Central memory CD8-positive, alpha-beta T cell (primary cell): ENCODE measurements at regions not wholly inside any gene's neighbourhood (a gene's known extent, or its start where the extent isn't known, plus 50 kb on each side); places are given as distances from the start of the nearest gene placed in this dataset.
"Not testable (repeated sequence)": the region's sequence is repeated elsewhere in the genome, so short reads cannot be mapped to it uniquely, and the experiment has no call there.

ENCODE experiments used
- ATAC-seq: fragments of 150-1000 bp; cut with Tn5 transposase; replicated peaks from 2 replicates; pipeline ENCODE4 v1.10.0; 2022; ENCODE audit warnings: mild to moderate bottlenecking, moderate FRiP score, moderate number of reproducible peaks; ENCODE audit not compliant: poor library complexity, severe bottlenecking; ENCODE audit errors: extremely low read depth
- DNase-seq, 2 donors: peaks; one replicate each; pipeline ENCODE4 v3.0.0; 2021; ENCODE audit warnings: low spot score in 2 of 2
- H3K27ac Mint-ChIP-seq: one replicate; pipeline ENCODE4 v1.8.0; 2022; ENCODE audit warnings: low read depth, mild to moderate bottlenecking, moderate library complexity, mixed read lengths
- H3K27me3 Mint-ChIP-seq: one replicate; pipeline ENCODE4 v1.8.0; 2022; ENCODE audit warnings: mixed read lengths
- H3K36me3 Mint-ChIP-seq: one replicate; pipeline ENCODE4 v1.8.0; 2022; ENCODE audit warnings: mild to moderate bottlenecking, moderate library complexity, mixed read lengths; ENCODE audit not compliant: insufficient read depth
- H3K4me1 Mint-ChIP-seq: one replicate; pipeline ENCODE4 v1.8.0; 2022; ENCODE audit warnings: mixed read lengths
- H3K4me3 Mint-ChIP-seq: one replicate; pipeline ENCODE4 v1.8.0; 2022; ENCODE audit warnings: mild to moderate bottlenecking, moderate library complexity, mixed read lengths
- H3K9me3 Mint-ChIP-seq: one replicate; pipeline ENCODE4 v1.8.0; 2022; ENCODE audit warnings: mixed read lengths

- H3K27me3 Mint-ChIP-seq = peaks cover 67% of the 10 kb centered on the region
- DNase-seq = no peak
- no peak overlapping the region for H3K27ac Mint-ChIP-seq
Measured at GRCh38 chr6:2611092-2611491, 139.6 kb downstream of the MYLK4 start.

DNA sequence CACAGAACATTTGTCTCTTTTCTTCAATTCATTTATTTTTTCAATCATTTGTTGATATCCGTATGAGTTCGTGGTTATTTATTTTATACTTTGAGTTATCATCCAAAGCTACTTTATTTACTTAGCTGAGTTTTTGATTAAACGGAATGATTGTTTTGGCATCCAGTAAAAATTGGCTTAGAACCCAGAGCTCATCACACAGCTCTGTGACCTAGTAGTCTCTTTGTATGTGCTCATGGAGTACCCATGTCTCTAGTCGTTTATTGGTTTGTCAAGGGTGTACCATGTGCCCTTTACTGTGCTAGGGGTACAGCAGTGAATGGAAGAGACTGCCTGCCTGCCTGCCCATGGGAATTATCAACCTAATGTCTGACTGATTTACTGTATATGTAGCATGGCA is 142.2 kb downstream of the MYLK4 start:
- Mint-ChIP-seq H3K27me3 (peaks cover 43% of the 10 kb centered on the region), H3K9me3 (no peaks in the 10 kb centered on the region), H3K36me3 (no peaks in the 10 kb centered on the region), H3K4me3 (no peak overlapping the region), H3K4me1 (no peaks in the 10 kb centered on the region), H3K27ac (no peak overlapping the region)
- DNase-seq = no peak
- ATAC-seq = no peak

More at GRCh38 chr6:2611092-2611491, 139.6 kb downstream of the MYLK4 start:
- Mint-ChIP-seq H3K4me1 (no peaks in the 10 kb centered on the region), H3K36me3 (no peaks in the 10 kb centered on the region), H3K4me3 (no peak overlapping the region), H3K9me3 (peaks cover 5% of the 10 kb centered on the region)
- no peak for ATAC-seq

GRCh38 chr6:2600363-2600762 is 150.4 kb downstream of the MYLK4 start:
- Mint-ChIP-seq H3K36me3 (peaks cover 1% of the 10 kb centered on the region), H3K4me1 (no peaks in the 10 kb centered on the region), H3K4me3 (no peak overlapping the region), H3K9me3 (no peaks in the 10 kb centered on the region), H3K27me3 (peaks cover 22% of the 10 kb centered on the region), H3K27ac (no peak overlapping the region)
- DNase-seq (no peak), ATAC-seq (no peak)

DNA sequence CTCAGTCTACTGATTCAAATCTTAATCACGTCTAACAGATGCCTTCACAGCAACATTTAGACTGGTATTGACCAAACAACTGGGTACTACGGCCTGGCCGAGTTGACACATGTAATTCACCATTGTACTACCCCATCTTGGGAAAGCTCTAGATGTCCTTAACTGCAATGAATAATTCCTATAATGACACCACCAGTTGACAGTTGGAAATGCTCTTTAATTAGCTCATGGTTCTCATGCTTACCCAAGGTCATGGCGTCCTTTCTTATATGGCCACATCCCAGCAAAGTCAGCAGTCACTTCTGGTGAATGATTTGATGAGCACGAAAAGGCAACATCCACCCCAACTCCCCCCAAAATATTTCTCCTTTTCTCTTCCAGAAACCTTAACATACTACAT is 150.9 kb downstream of the MYLK4 start:
- ATAC-seq = no peak

DNA sequence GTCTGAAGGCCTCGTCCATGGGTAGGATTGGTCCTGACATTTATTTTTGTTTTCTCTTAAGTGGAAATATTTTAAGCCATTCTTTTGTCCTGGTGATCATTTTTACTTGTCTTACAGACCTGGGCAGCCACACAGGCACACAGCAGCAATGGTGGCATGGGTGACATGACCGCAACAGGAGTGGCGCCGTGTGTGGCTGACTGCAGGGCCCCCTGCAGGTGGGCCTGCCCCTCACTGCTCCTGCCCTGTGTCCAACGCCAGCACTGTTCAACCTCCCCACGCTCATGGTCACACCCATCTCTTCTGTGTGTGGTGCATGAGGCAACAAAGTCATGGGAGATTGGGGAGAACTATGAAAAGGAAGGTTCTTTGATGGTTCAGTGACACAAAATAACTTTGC is 151.9 kb downstream of the MYLK4 start:
- H3K4me1 Mint-ChIP-seq = no peaks in the 10 kb centered on the region
- DNase-seq (no peak), ATAC-seq (no peak)
- no peak overlapping the region for H3K27ac Mint-ChIP-seq
- H3K27me3 Mint-ChIP-seq = peaks cover 22% of the 10 kb centered on the region
- H3K36me3 Mint-ChIP-seq = peaks cover 1% of the 10 kb centered on the region
- H3K9me3 Mint-ChIP-seq = no peaks in the 10 kb centered on the region
- H3K4me3 Mint-ChIP-seq = no peak overlapping the region

More for the DNA sequence above, 150.9 kb downstream of the MYLK4 start:
- Mint-ChIP-seq H3K9me3 (no peaks in the 10 kb centered on the region), H3K4me1 (no peaks in the 10 kb centered on the region), H3K4me3 (no peak overlapping the region), H3K27me3 (peaks cover 22% of the 10 kb centered on the region), H3K36me3 (peaks cover 1% of the 10 kb centered on the region), H3K27ac (no peak overlapping the region)
- DNase-seq = no peak

GRCh38 chr6:2597991-2598390 is 152.7 kb downstream of the MYLK4 start:
- Mint-ChIP-seq H3K4me1 (no peaks in the 10 kb centered on the region), H3K27ac (no peak overlapping the region), H3K9me3 (no peaks in the 10 kb centered on the region), H3K27me3 (peaks cover 22% of the 10 kb centered on the region), H3K4me3 (no peak overlapping the region), H3K36me3 (peaks cover 4% of the 10 kb centered on the region)
- ATAC-seq (no peak), DNase-seq (no peak)

DNA sequence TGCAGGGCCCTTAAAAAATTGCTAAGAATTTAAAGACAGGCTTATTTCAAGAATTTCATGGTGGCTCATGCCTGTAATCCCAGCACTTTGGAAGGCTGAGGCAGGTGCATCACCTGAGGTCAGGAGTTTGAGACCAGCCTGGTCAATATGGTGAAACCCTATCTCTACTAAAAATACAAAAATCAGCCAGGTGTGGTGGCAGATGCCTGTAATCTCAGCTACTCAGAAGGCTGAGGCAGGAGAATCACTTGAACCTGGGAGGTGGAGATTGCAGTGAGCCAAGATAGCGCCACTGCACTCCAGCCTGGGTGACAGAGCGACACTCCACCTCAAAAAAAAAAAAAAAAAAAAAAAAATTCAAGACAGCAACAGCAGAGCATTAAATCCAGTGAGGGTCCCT is 153.3 kb downstream of the MYLK4 start:
- not testable (repeated sequence) for H3K4me1 Mint-ChIP-seq, ATAC-seq, H3K36me3 Mint-ChIP-seq, H3K4me3 Mint-ChIP-seq, H3K9me3 Mint-ChIP-seq, DNase-seq, H3K27ac Mint-ChIP-seq
- H3K27me3 Mint-ChIP-seq = peaks cover 24% of the 10 kb centered on the region

DNA sequence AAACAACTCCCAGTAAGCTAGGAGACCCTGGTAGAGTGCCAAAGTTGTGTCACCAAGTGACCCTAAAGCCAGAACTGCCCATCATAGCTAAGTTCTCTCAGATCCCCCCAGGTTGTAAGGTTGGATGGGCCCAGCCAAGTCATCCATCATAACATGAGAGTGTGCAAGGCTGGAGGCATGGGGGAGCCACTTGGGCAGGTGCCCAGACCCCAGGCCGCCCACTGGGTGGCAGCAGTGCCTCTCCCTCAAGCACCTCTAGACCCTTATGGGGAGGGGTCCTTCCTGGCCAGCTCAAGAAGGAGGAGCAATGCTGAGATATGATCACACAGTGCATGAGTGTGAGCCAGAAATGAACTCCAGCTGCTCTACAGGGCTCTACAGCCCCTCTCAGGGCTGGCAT is 154.5 kb downstream of the MYLK4 start:
- Mint-ChIP-seq H3K27ac (no peak overlapping the region), H3K4me1 (no peaks in the 10 kb centered on the region), H3K27me3 (peaks cover 33% of the 10 kb centered on the region), H3K36me3 (peaks cover 4% of the 10 kb centered on the region), H3K4me3 (no peak overlapping the region), H3K9me3 (no peaks in the 10 kb centered on the region)
- DNase-seq = no peak
- ATAC-seq = no peak

- Mint-ChIP-seq H3K27ac (no peak overlapping the region), H3K36me3 (peaks cover 3% of the 10 kb centered on the region), H3K4me3 (no peak overlapping the region), H3K27me3 (peaks cover 31% of the 10 kb centered on the region), H3K4me1 (no peaks in the 10 kb centered on the region), H3K9me3 (no peaks in the 10 kb centered on the region)
- no peak for DNase-seq
- no peak for ATAC-seq
Measured at GRCh38 chr6:2594868-2595267, 155.9 kb downstream of the MYLK4 start.

DNA sequence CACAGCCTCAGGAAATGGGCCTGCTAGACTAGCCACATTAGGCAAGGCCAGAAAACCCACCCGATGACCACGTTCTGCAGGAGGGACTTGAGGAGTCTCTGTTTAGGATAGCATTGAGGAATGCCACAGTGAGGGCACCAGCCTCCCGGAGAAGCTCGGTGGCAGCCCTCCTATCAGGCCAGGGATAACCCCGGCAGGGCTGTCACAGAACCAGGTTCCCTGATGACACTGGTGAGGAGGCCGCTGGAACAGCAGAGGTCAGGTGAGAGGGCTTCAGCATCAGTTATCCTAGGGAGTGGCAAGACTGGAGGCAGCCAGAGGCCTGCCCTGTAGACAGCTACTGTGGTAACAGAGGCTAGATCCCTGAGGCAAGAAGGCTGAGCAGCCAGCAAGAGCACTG is 157.6 kb downstream of the MYLK4 start:
- no peaks in the 10 kb centered on the region for H3K4me1 Mint-ChIP-seq
- DNase-seq (no peak), ATAC-seq (no peak)
- H3K27ac Mint-ChIP-seq = no peak overlapping the region
- H3K4me3 Mint-ChIP-seq = no peak overlapping the region
- H3K27me3 Mint-ChIP-seq = peaks cover 46% of the 10 kb centered on the region
- H3K9me3 Mint-ChIP-seq = no peaks in the 10 kb centered on the region
- peaks cover 3% of the 10 kb centered on the region for H3K36me3 Mint-ChIP-seq

GRCh38 chr6:2589171-2589661 is 161.5 kb downstream of the MYLK4 start:
- H3K4me3 Mint-ChIP-seq = no peak overlapping the region
- no peak overlapping the region for H3K27ac Mint-ChIP-seq

DNA sequence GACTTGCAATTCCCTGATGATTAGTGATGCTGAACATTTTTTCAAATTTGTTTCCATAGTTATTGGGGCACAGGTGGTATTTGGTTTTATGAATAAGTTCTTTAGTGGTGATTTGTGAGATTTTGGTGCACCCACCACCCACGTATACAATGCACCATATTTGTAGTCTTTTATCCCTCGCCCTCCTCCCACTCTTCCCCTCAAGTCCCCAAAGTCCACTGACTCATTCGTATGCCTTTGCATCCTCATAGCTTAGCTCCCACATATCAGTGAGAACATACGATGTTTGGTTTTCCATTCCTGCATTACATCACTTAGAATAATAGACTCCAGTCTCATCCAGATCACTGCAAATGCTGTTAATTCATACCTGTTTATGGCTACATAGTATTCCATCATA is 167.3 kb downstream of the MYLK4 start:
- ATAC-seq (no peak), DNase-seq (no peak)
- Mint-ChIP-seq H3K27ac (no peak overlapping the region), H3K4me1 (no peaks in the 10 kb centered on the region), H3K4me3 (no peak overlapping the region), H3K27me3 (peaks cover 80% of the 10 kb centered on the region), H3K9me3 (no peaks in the 10 kb centered on the region), H3K36me3 (no peaks in the 10 kb centered on the region)

More at GRCh38 chr6:2589171-2589661, 161.5 kb downstream of the MYLK4 start:
- H3K9me3 Mint-ChIP-seq = no peaks in the 10 kb centered on the region
- ATAC-seq (no peak), DNase-seq (no peak)
- peaks cover 3% of the 10 kb centered on the region for H3K36me3 Mint-ChIP-seq
- H3K4me1 Mint-ChIP-seq = no peaks in the 10 kb centered on the region
- peaks cover 71% of the 10 kb centered on the region for H3K27me3 Mint-ChIP-seq

DNA sequence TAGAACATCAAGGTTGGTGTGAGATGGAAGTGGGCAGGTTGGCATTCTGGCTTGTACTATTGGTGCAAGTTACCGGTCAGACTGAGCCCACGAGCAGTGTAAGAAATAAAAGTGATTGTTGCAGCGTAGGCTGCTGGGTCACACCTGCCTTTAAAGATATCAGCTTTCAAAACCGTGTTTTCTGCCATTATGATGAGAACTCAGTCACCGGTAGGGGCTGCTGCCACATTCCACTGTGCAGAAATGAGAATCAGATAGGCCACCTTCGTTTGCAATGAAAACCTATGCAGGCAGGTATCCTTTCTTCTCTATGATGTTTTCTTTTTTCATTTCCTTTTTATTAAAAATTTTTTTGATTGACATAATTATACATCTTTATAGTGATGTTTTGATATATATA is 168.5 kb downstream of the MYLK4 start:
- Mint-ChIP-seq H3K4me3 (no peak overlapping the region), H3K27ac (no peak overlapping the region), H3K4me1 (no peaks in the 10 kb centered on the region), H3K36me3 (no peaks in the 10 kb centered on the region), H3K9me3 (no peaks in the 10 kb centered on the region), H3K27me3 (peaks cover 78% of the 10 kb centered on the region)
- DNase-seq (no peak), ATAC-seq (no peak)

- no peaks in the 10 kb centered on the region for H3K9me3 Mint-ChIP-seq
- ATAC-seq (no peak), DNase-seq (no peak)
- peaks cover 72% of the 10 kb centered on the region for H3K27me3 Mint-ChIP-seq
- H3K36me3 Mint-ChIP-seq = no peaks in the 10 kb centered on the region
- H3K4me3 Mint-ChIP-seq = no peak overlapping the region
- H3K27ac Mint-ChIP-seq = no peak overlapping the region
- no peaks in the 10 kb centered on the region for H3K4me1 Mint-ChIP-seq
Measured at GRCh38 chr6:2581611-2582010, 169.1 kb downstream of the MYLK4 start.
